ENCODE measurements at regions not wholly inside any gene's neighbourhood (a gene's known extent, or its start where the extent isn't known, plus 50 kb on each side); places are given as distances from the start of the nearest gene placed in this dataset.

DNA sequence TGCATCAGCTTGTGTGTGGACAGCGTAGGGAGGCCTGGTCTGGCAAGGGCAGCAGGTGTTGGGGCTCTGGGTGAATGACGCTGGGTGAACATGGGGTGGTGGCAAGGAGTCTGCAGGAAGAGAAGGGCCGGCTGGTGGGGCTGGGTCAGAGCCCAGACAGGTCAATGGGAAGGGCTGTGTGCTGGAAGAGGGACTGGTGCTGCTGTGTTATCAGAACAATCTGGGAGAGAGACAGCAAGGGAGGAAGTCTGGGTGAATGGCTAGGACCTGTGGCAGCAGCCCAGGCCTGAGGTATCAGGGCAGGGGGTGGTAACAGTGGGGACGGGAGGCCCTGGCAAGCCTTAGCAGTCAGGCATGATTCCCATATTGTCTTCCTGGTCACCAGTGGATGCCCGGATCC, 206.7 kb downstream of the SNX19 start:
- TF ChIP-seq, protein P1, sequence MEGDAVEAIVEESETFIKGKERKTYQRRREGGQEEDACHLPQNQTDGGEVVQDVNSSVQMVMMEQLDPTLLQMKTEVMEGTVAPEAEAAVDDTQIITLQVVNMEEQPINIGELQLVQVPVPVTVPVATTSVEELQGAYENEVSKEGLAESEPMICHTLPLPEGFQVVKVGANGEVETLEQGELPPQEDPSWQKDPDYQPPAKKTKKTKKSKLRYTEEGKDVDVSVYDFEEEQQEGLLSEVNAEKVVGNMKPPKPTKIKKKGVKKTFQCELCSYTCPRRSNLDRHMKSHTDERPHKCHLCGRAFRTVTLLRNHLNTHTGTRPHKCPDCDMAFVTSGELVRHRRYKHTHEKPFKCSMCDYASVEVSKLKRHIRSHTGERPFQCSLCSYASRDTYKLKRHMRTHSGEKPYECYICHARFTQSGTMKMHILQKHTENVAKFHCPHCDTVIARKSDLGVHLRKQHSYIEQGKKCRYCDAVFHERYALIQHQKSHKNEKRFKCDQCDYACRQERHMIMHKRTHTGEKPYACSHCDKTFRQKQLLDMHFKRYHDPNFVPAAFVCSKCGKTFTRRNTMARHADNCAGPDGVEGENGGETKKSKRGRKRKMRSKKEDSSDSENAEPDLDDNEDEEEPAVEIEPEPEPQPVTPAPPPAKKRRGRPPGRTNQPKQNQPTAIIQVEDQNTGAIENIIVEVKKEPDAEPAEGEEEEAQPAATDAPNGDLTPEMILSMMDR (IDR thresholded peaks at IDR 0.05 in 8 of 11, conservative IDR thresholded peaks at IDR 0.05 in 3 of 11), result no peak
- TF ChIP-seq POLR2AphosphoS5 (IDR thresholded peaks at IDR 0.05) (no peak), POLR2A (IDR thresholded peaks at IDR 0.05) (no peak)

All from spleen (tissue), 7 donors.